Calu3 (cell line): ENCODE measurements at regions not wholly inside any gene's neighbourhood (a gene's known extent, or its start where the extent isn't known, plus 50 kb on each side); places are given as distances from the start of the nearest gene placed in this dataset.

Experiments used
- BruUV-seq: library from RNA; stranded (reverse); fragments of 400-500 nt; replicated peaks from 2 replicates; lab custom pipeline; 2021; lab: Mats Ljungman, UMichigan
- CTCF ChIA-PET: fragments of 300-600 bp; sonication (Branson Sonifier 250); formaldehyde crosslinking; loops from one replicate; lab custom pipeline; 2022; ENCODE audit warnings: antibody characterized with exemption; lab: Charles Lee
- DNase-seq: peaks from one replicate; pipeline ENCODE4 v3.0.0; 2022
- H3K27ac Mint-ChIP-seq: one replicate; pipeline ENCODE4 v1.8.0; 2022; ENCODE audit warnings: mixed read lengths; ENCODE audit not compliant: unreplicated experiment
- H3K27me3 Mint-ChIP-seq: one replicate; pipeline ENCODE4 v1.8.0; 2022; ENCODE audit warnings: mixed read lengths; ENCODE audit not compliant: unreplicated experiment
- H3K36me3 Mint-ChIP-seq: one replicate; pipeline ENCODE4 v1.8.0; 2022; ENCODE audit warnings: mild to moderate bottlenecking, moderate library complexity, mixed read lengths; ENCODE audit not compliant: insufficient read depth, unreplicated experiment
- H3K4me1 Mint-ChIP-seq: one replicate; pipeline ENCODE4 v1.8.0; 2022; ENCODE audit warnings: mild to moderate bottlenecking, low read depth, mixed read lengths; ENCODE audit not compliant: unreplicated experiment
- H3K4me3 Mint-ChIP-seq: one replicate; pipeline ENCODE4 v1.8.0; 2022; ENCODE audit warnings: mild to moderate bottlenecking, low read depth, moderate library complexity, mixed read lengths; ENCODE audit not compliant: unreplicated experiment
- H3K9me3 Mint-ChIP-seq: one replicate; pipeline ENCODE4 v1.8.0; 2022; ENCODE audit warnings: low read depth, mixed read lengths; ENCODE audit not compliant: unreplicated experiment
- CTCF ChIP-seq: fragments of 200-600 bp; IDR thresholded peaks from one replicate; pipeline ENCODE4 v1.8.0; 2022; ENCODE audit warnings: antibody characterized with exemption; ENCODE audit not compliant: unreplicated experiment
- intact Hi-C: fragments of 100-400 bp; cut with micrococcal nuclease; formaldehyde crosslinking; loops from one replicate; pipeline ENCODE4 v1.10.0; 2022; ENCODE audit not compliant: unreplicated experiment

GRCh38 chr18:41744421-41745030, 210.5 kb upstream of the PIK3C3 start:
- Mint-ChIP-seq H3K36me3 (no peaks in the 10 kb centered on the region), H3K27ac (no peak overlapping the region), H3K4me3 (no peak overlapping the region), H3K27me3 (peaks cover 13% of the 10 kb centered on the region), H3K9me3 (no peaks in the 10 kb centered on the region), H3K4me1 (peaks cover 8% of the 10 kb centered on the region)
- TF ChIP-seq CTCF: no peak
- intact Hi-C loops: loop anchor here (5.0 kb wide), 1 partner anchor 163 kb away; no protein-coding TSS in a partner anchor
- DNase-seq: no peak
- CTCF ChIA-PET: no interaction called here
- BruUV-seq: no TSS peak

- Mint-ChIP-seq H3K9me3 (no peaks in the 10 kb centered on the region), H3K4me3 (no peak overlapping the region), H3K27me3 (no peaks in the 10 kb centered on the region), H3K27ac (no peak overlapping the region), H3K4me1 (peaks cover 8% of the 10 kb centered on the region), H3K36me3 (no peaks in the 10 kb centered on the region)
- no peak for DNase-seq
- intact Hi-C loops: no loop called here
- TF ChIP-seq CTCF: no peak
- no TSS peak for BruUV-seq
- CTCF ChIA-PET: no interaction called here
These were observed 217.8 kb upstream of the PIK3C3 start for GRCh38 chr18:41737218-41737617.

- CTCF ChIA-PET: interaction anchor here (1.3 kb wide), 1 partner anchor 33 kb away, joined by 5 read pairs; no protein-coding TSS in a partner anchor
- Mint-ChIP-seq H3K27ac (no peak overlapping the region), H3K4me1 (peaks cover 12% of the 10 kb centered on the region), H3K9me3 (no peaks in the 10 kb centered on the region), H3K36me3 (no peaks in the 10 kb centered on the region), H3K4me3 (no peak overlapping the region), H3K27me3 (no peaks in the 10 kb centered on the region)
- intact Hi-C loops: no loop called here
- no TSS peak for BruUV-seq
- TF ChIP-seq CTCF: no peak
- DNase-seq: no peak
These were observed 220.1 kb upstream of the PIK3C3 start for GRCh38 chr18:41734917-41735316.

GRCh38 chr18:41732356-41732755, 222.7 kb upstream of the PIK3C3 start:
- no TSS peak for BruUV-seq
- no peak for TF ChIP-seq CTCF
- no peak for DNase-seq
- Mint-ChIP-seq H3K27ac (no peak overlapping the region), H3K27me3 (no peaks in the 10 kb centered on the region), H3K4me3 (no peak overlapping the region), H3K9me3 (no peaks in the 10 kb centered on the region), H3K36me3 (no peaks in the 10 kb centered on the region), H3K4me1 (peaks cover 12% of the 10 kb centered on the region)
- CTCF ChIA-PET: no interaction called here
- intact Hi-C loops: no loop called here
